Psoas muscle (tissue), 7 donors: ENCODE measurements at regions not wholly inside any gene's neighbourhood (a gene's known extent, or its start where the extent isn't known, plus 50 kb on each side); places are given as distances from the start of the nearest gene placed in this dataset.

Source experiments
- ATAC-seq, 4 donors: fragments of 200-7000 bp; cut with Tn5 transposase; one replicate each; pipeline ENCODE4 v1.9.1; 2020; ENCODE audit warnings: moderate library complexity in 3 of 4, mild to moderate bottlenecking in 2 of 4
- DNase-seq, 2 donors: peaks; one replicate each; pipeline ENCODE4 v3.0.0-alpha.2; 2020
- H3K27ac ChIP-seq: fragments of 200-600 bp; one replicate; pipeline ENCODE4 v1.8.0; 2022
- H3K27me3 ChIP-seq, 3 donors: fragments of 200-600 bp in 1 of 3; one replicate each; pipeline versions ENCODE4 v1.6.1 to v1.8.0; 2013 to 2022; ENCODE audit warnings: low read length in 2 of 3, mild to moderate bottlenecking in 2 of 3, moderate library complexity in 1 of 3; ENCODE audit not compliant: insufficient read depth in 3 of 3
- H3K36me3 ChIP-seq, 2 donors: fragments of 200-600 bp in 1 of 2; one replicate each; pipeline versions ENCODE4 v1.6.1 to v1.8.0; 2013 to 2022; ENCODE audit warnings: low read depth in 1 of 2, mild to moderate bottlenecking in 1 of 2, moderate library complexity in 1 of 2; ENCODE audit not compliant: insufficient read depth in 1 of 2
- H3K4me1 ChIP-seq: fragments of 200-600 bp; one replicate; pipeline ENCODE4 v1.8.0; 2022
- H3K4me3 ChIP-seq: fragments of 200-600 bp; one replicate; pipeline ENCODE4 v1.8.0; 2022; ENCODE audit warnings: mild to moderate bottlenecking
- H3K9me3 ChIP-seq: fragments of 200-600 bp; one replicate; pipeline ENCODE4 v1.8.0; 2022
- WGBS, 3 donors: extraction: QIAGEN DNeasy Blood & Tissue Kit; methylation state at CpG; one replicate each; pipeline versions ENCODE4 v1.1.6 to v1.1.7; 2013; 5-methylcytosine and 5-hydroxymethylcytosine counted together
- intact Hi-C, 2 donors: fragments of 100-400 bp; cut with DNase I; formaldehyde crosslinking; loops; one replicate each; pipeline versions ENCODE4 v1.11.0 to v1.14.2; 2022
- TF ChIP-seq, protein P1 (sequence below): fragments of 200-600 bp; IDR thresholded peaks from one replicate; pipeline ENCODE4 v1.8.0; 2022; ENCODE audit warnings: antibody characterized with exemption
- donor health status: healthy with polysubstance abuse.
- donor health status: DM: no; HTN: no; CAD: no; lungs with moderate emphysema.
- donor health status: Bipolar disorder and iron deficiency.
- donor health status: healthy.
- donor health status: DM: yes; HTN: yes; CAD: no.
- donor health status: DM: no; HTN: no; CAD: no.
- donor health status: DM: yes; HTN: yes; CAD: no.

GRCh38 chr7:51528172-51528571 lies 211.6 kb upstream of the COBL start:
- ATAC-seq (no peak), DNase-seq (no peak)
- no peaks in the 10 kb centered on the region for H3K27me3 ChIP-seq
- no peak overlapping the region for H3K4me3 ChIP-seq
- intact Hi-C loops: no loop called here
- no peaks in the 10 kb centered on the region for H3K4me1 ChIP-seq
- no peaks in the 10 kb centered on the region for H3K36me3 ChIP-seq
- no peak overlapping the region for H3K27ac ChIP-seq
- TF ChIP-seq, protein P1, sequence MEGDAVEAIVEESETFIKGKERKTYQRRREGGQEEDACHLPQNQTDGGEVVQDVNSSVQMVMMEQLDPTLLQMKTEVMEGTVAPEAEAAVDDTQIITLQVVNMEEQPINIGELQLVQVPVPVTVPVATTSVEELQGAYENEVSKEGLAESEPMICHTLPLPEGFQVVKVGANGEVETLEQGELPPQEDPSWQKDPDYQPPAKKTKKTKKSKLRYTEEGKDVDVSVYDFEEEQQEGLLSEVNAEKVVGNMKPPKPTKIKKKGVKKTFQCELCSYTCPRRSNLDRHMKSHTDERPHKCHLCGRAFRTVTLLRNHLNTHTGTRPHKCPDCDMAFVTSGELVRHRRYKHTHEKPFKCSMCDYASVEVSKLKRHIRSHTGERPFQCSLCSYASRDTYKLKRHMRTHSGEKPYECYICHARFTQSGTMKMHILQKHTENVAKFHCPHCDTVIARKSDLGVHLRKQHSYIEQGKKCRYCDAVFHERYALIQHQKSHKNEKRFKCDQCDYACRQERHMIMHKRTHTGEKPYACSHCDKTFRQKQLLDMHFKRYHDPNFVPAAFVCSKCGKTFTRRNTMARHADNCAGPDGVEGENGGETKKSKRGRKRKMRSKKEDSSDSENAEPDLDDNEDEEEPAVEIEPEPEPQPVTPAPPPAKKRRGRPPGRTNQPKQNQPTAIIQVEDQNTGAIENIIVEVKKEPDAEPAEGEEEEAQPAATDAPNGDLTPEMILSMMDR: no peak
- H3K9me3 ChIP-seq: no peaks in the 10 kb centered on the region
- WGBS, 3 donors: 81 to 93% (median 85%) methylated on average over 5 of the region's 5 CpGs

- no peaks in the 10 kb centered on the region for H3K9me3 ChIP-seq
- WGBS, 3 donors: 74 to 80% (median 75%) methylated on average over 6 of the region's 6 CpGs
- H3K4me3 ChIP-seq: no peak overlapping the region
- intact Hi-C loops: no loop called here
- TF ChIP-seq, protein P1: no peak
- H3K27ac ChIP-seq: no peak overlapping the region
- H3K36me3 ChIP-seq: no peaks in the 10 kb centered on the region
- peaks cover 0 to 2% (median 0%) of the 10 kb centered on the region in 3 donors for H3K27me3 ChIP-seq
- no peaks in the 10 kb centered on the region for H3K4me1 ChIP-seq
- ATAC-seq (no peak), DNase-seq (no peak)
Observed at GRCh38 chr7:51521694-51522312, 205.2 kb upstream of the COBL start.

GRCh38 chr7:51521054-51521453 lies 204.4 kb upstream of the COBL start:
- Histone ChIP-seq H3K27me3 (peaks cover 0 to 2% (median 0%) of the 10 kb centered on the region in 3 donors), H3K27ac (no peak overlapping the region), H3K4me3 (no peak overlapping the region), H3K9me3 (no peaks in the 10 kb centered on the region), H3K36me3 (no peaks in the 10 kb centered on the region), H3K4me1 (no peaks in the 10 kb centered on the region)
- DNase-seq: no peak
- TF ChIP-seq, protein P1: no peak
- 41 to 53% (median 50%) methylated on average over 6 of the region's 6 CpGs for WGBS, 3 donors
- intact Hi-C loops: no loop called here
- no peak for ATAC-seq

- intact Hi-C loops: no loop called here
- ATAC-seq: no peak
- 51 to 60% (median 53%) methylated on average over 4 of the region's 4 CpGs for WGBS, 3 donors
Observed at GRCh38 chr7:51518646-51519045, 202.0 kb upstream of the COBL start.

More at GRCh38 chr7:51518646-51519045, 202.0 kb upstream of the COBL start:
- no peak overlapping the region for H3K27ac ChIP-seq
- H3K9me3 ChIP-seq: no peaks in the 10 kb centered on the region
- no peaks in the 10 kb centered on the region for H3K36me3 ChIP-seq
- no peak for DNase-seq
- no peaks in the 10 kb centered on the region for H3K4me1 ChIP-seq
- TF ChIP-seq, protein P1: no peak
- H3K4me3 ChIP-seq: no peak overlapping the region
- peaks cover 0 to 2% (median 0%) of the 10 kb centered on the region in 3 donors for H3K27me3 ChIP-seq
